OCI-LY3 (cell line): ENCODE measurements at regions not wholly inside any gene's neighbourhood (a gene's known extent, or its start where the extent isn't known, plus 50 kb on each side); places are given as distances from the start of the nearest gene placed in this dataset.

Source experiments
- H2AFZ ChIP-seq: fragments of 200-600, 300-600 bp; shearing (Covaris generic); 2 replicates; pipeline ENCODE4 v1.6.0; 2014; ENCODE audit warnings: antibody characterized with exemption, low read depth, low read length
- H3K27ac ChIP-seq: fragments of 200-600, 300-600 bp; sonication (generic); 2 replicates; pipeline ENCODE4 v1.5.1; 2014; ENCODE audit warnings: mild to moderate bottlenecking, low read length, moderate library complexity, mixed read lengths
- H3K27me3 ChIP-seq: fragments of 200-600, 300-600 bp; sonication (generic); 2 replicates; pipeline ENCODE4 v1.6.1; 2014; ENCODE audit warnings: low read depth, low read length, mixed read lengths
- H3K36me3 ChIP-seq: fragments of 200-600, 300-600 bp; sonication (generic); replicated peaks from 2 replicates; pipeline ENCODE3; 2014; ENCODE audit warnings: low read depth, low read length, mixed read lengths
- H3K4me1 ChIP-seq: fragments of 300-600, 200-600 bp; sonication (generic); 2 replicates; pipeline ENCODE4 v1.6.1; 2014; ENCODE audit warnings: low read length, mixed read lengths
- H3K4me2 ChIP-seq: fragments of 200-600, 300-600 bp; sonication (generic); 2 replicates; pipeline ENCODE4 v1.6.1; 2014; ENCODE audit warnings: low read length, mixed read lengths
- H3K4me3 ChIP-seq: fragments of 300-600, 200-600 bp; sonication (generic); 2 replicates; pipeline ENCODE4 v1.5.1; 2014; ENCODE audit warnings: antibody characterized with exemption, mild to moderate bottlenecking, low read length, moderate library complexity
- H3K79me2 ChIP-seq: fragments of 300-600, 200-600 bp; shearing (Covaris generic); 2 replicates; pipeline ENCODE4 v1.6.1; 2014; ENCODE audit warnings: mild to moderate bottlenecking, low read length, mixed read lengths
- H3K9ac ChIP-seq: fragments of 300-600, 200-600 bp; shearing (Covaris generic); 2 replicates; pipeline ENCODE4 v1.6.0; 2014; ENCODE audit warnings: mild to moderate bottlenecking, low read length, moderate library complexity
- H3K9me3 ChIP-seq: fragments of 200-600, 300-600 bp; shearing (Covaris generic); 2 replicates; pipeline ENCODE4 v1.6.1; 2014; ENCODE audit warnings: low read length, mixed read lengths; ENCODE audit not compliant: insufficient read depth
- H4K20me1 ChIP-seq: fragments of 200-600, 300-600 bp; sonication (generic); 2 replicates; pipeline ENCODE4 v1.6.1; 2016; ENCODE audit warnings: low read length, mixed read lengths; ENCODE audit not compliant: insufficient read depth
- EZH2phosphoT487 ChIP-seq: fragments of 200-600 bp; shearing (Covaris generic); IDR thresholded peaks from 2 replicates; pipeline ENCODE4 v1.6.1; 2018; ENCODE audit warnings: antibody characterized with exemption, mixed run types, low read depth
- TF ChIP-seq, protein P1 (sequence below): fragments of 200-600, 300-600 bp; sonication (generic); IDR thresholded peaks from 2 replicates; pipeline ENCODE4 v1.5.1; 2014; ENCODE audit warnings: antibody characterized with exemption, low read length, low read depth

- no peak overlapping the region for H3K4me3 ChIP-seq
- no peaks in the 10 kb centered on the region for H3K36me3 ChIP-seq
- no peaks in the 10 kb centered on the region for H3K27me3 ChIP-seq
- H3K79me2 ChIP-seq: no peaks in the 10 kb centered on the region
- H3K9me3 ChIP-seq: no peaks in the 10 kb centered on the region
- no peak overlapping the region for H3K27ac ChIP-seq
- H2AFZ ChIP-seq: no peak overlapping the region
- H4K20me1 ChIP-seq: no peaks in the 10 kb centered on the region
- TF ChIP-seq, protein P1, sequence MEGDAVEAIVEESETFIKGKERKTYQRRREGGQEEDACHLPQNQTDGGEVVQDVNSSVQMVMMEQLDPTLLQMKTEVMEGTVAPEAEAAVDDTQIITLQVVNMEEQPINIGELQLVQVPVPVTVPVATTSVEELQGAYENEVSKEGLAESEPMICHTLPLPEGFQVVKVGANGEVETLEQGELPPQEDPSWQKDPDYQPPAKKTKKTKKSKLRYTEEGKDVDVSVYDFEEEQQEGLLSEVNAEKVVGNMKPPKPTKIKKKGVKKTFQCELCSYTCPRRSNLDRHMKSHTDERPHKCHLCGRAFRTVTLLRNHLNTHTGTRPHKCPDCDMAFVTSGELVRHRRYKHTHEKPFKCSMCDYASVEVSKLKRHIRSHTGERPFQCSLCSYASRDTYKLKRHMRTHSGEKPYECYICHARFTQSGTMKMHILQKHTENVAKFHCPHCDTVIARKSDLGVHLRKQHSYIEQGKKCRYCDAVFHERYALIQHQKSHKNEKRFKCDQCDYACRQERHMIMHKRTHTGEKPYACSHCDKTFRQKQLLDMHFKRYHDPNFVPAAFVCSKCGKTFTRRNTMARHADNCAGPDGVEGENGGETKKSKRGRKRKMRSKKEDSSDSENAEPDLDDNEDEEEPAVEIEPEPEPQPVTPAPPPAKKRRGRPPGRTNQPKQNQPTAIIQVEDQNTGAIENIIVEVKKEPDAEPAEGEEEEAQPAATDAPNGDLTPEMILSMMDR: no peak
- no peak for TF ChIP-seq EZH2phosphoT487
- no peaks in the 10 kb centered on the region for H3K4me1 ChIP-seq
- H3K9ac ChIP-seq: no peak overlapping the region
- no peak overlapping the region for H3K4me2 ChIP-seq
Observed at GRCh38 chr1:30257742-30258380, 465.5 kb downstream of the MATN1 start.

- Histone ChIP-seq H3K79me2 (no peaks in the 10 kb centered on the region), H3K9me3 (no peaks in the 10 kb centered on the region), H2AFZ (no peak overlapping the region), H3K4me2 (no peak overlapping the region), H3K4me1 (no peaks in the 10 kb centered on the region), H4K20me1 (no peaks in the 10 kb centered on the region), H3K9ac (no peak overlapping the region), H3K27ac (no peak overlapping the region), H3K27me3 (no peaks in the 10 kb centered on the region), H3K4me3 (no peak overlapping the region), H3K36me3 (no peaks in the 10 kb centered on the region)
- TF ChIP-seq EZH2phosphoT487: no peak
- TF ChIP-seq, protein P1: no peak
Observed at GRCh38 chr1:30257322-30257721, 466.1 kb downstream of the MATN1 start.

- no peaks in the 10 kb centered on the region for H3K4me1 ChIP-seq
- no peaks in the 10 kb centered on the region for H3K9me3 ChIP-seq
- no peaks in the 10 kb centered on the region for H3K36me3 ChIP-seq
- H3K79me2 ChIP-seq: no peaks in the 10 kb centered on the region
- H3K27ac ChIP-seq: no peak overlapping the region
- no peak overlapping the region for H2AFZ ChIP-seq
- no peaks in the 10 kb centered on the region for H4K20me1 ChIP-seq
- no peak overlapping the region for H3K4me2 ChIP-seq
- no peak for TF ChIP-seq EZH2phosphoT487
- TF ChIP-seq, protein P1: no peak
- no peaks in the 10 kb centered on the region for H3K27me3 ChIP-seq
- H3K9ac ChIP-seq: no peak overlapping the region
- no peak overlapping the region for H3K4me3 ChIP-seq
Observed at GRCh38 chr1:30256911-30257310, 466.5 kb downstream of the MATN1 start.

DNA sequence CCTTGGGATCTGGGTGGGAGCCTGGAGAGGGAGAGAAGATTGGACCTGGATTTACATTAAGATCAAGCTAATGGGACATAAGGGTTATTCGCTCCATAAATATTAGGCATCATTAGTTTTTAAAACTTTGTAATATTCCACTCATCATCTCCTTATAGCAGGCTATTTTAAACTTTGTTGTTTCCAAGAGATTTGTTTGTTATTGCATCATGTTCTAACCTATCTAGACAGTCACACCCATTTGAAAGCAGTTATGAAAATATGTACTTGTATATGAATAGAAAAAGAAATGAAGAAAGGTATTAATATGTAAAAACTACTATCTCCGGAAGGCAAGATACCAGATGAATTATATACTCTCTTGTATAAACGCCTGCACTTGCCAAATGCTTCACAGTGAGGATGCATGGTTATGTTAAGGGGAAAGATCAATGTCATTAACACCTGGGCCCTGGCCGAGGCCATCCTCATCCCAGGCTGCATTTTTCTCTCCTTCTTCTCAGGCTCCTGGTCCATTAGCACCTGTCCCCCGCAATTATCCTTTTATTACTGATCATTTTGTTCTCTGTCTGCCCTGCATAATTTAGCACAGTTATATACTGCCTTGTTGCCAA lies 468.2 kb downstream of the MATN1 start:
- no peaks in the 10 kb centered on the region for H3K9me3 ChIP-seq
- no peaks in the 10 kb centered on the region for H3K4me1 ChIP-seq
- no peak overlapping the region for H3K4me3 ChIP-seq
- H3K79me2 ChIP-seq: no peaks in the 10 kb centered on the region
- H3K9ac ChIP-seq: no peak overlapping the region
- H4K20me1 ChIP-seq: no peaks in the 10 kb centered on the region
- H2AFZ ChIP-seq: no peak overlapping the region
- no peaks in the 10 kb centered on the region for H3K27me3 ChIP-seq
- H3K27ac ChIP-seq: no peak overlapping the region
- TF ChIP-seq, protein P1: no peak
- TF ChIP-seq EZH2phosphoT487: no peak
- H3K4me2 ChIP-seq: no peak overlapping the region
- no peaks in the 10 kb centered on the region for H3K36me3 ChIP-seq
